Fibroblast of lung (primary cell): ENCODE measurements at regions not wholly inside any gene's neighbourhood (a gene's known extent, or its start where the extent isn't known, plus 50 kb on each side); places are given as distances from the start of the nearest gene placed in this dataset.

ENCODE experiments used
- DNase-seq, 2 donors: peaks; one replicate each; pipeline versions ENCODE4 v3.0.0 to v3.0.0-alpha.2; 2010; ENCODE audit warnings: low read depth in 2 of 2
- H2AFZ ChIP-seq: 2 replicates; pipeline ENCODE4 v1.5.1; 2012; ENCODE audit warnings: low read length, control low read depth, inconsistent platforms
- H3K27ac ChIP-seq: 2 replicates; pipeline ENCODE4 v1.5.1; 2011; ENCODE audit warnings: low read length, control low read depth; ENCODE audit not compliant: insufficient read depth
- H3K27me3 ChIP-seq: 2 replicates; pipeline ENCODE4 v1.5.1; 2011; ENCODE audit warnings: mild to moderate bottlenecking, low read length; ENCODE audit not compliant: control insufficient read depth, insufficient read depth
- H3K36me3 ChIP-seq: 2 replicates; pipeline ENCODE4 v1.5.1; 2011; ENCODE audit warnings: low read length; ENCODE audit not compliant: control insufficient read depth, insufficient read depth
- H3K4me1 ChIP-seq: 2 replicates; pipeline ENCODE4 v1.5.1; 2011; ENCODE audit warnings: low read length; ENCODE audit not compliant: control insufficient read depth, insufficient read depth; ENCODE audit errors: extremely low read depth
- H3K4me2 ChIP-seq: 2 replicates; pipeline ENCODE4 v1.5.1; 2011; ENCODE audit warnings: low read length, control low read depth; ENCODE audit not compliant: insufficient read depth; ENCODE audit errors: extremely low read depth
- H3K4me3 ChIP-seq, 4 experiments: fragments of 200-600 bp in 1 of 4; sonication (generic) in 1 of 4; replicated peaks in 1 of 4; 2 replicates each; pipeline ENCODE4 v1.5.1; 2011 to 2016; ENCODE audit warnings: low read length in 4 of 4, low read depth in 3 of 4, mild to moderate bottlenecking in 3 of 4, control low read depth in 2 of 4, inconsistent platforms in 1 of 4, mixed read lengths in 1 of 4; ENCODE audit not compliant: insufficient read depth in 1 of 4; ENCODE audit errors: control extremely low read depth in 1 of 4
- H3K79me2 ChIP-seq: 2 replicates; pipeline ENCODE4 v1.5.1; 2012; ENCODE audit warnings: mild to moderate bottlenecking, low read length, inconsistent platforms; ENCODE audit not compliant: control insufficient read depth, insufficient read depth
- H3K9ac ChIP-seq: 2 replicates; pipeline ENCODE4 v1.5.1; 2011; ENCODE audit warnings: mild to moderate bottlenecking, low read length, control low read depth; ENCODE audit not compliant: insufficient read depth
- H3K9me3 ChIP-seq: 2 replicates; pipeline ENCODE4 v1.5.1; 2012; ENCODE audit warnings: low read depth, low read length; ENCODE audit not compliant: control insufficient read depth, insufficient read depth
- H4K20me1 ChIP-seq: 2 replicates; pipeline ENCODE4 v1.5.1; 2011; ENCODE audit warnings: low read length; ENCODE audit not compliant: control insufficient read depth, insufficient read depth; ENCODE audit errors: extremely low read depth
- CTCF ChIP-seq, 2 donors: IDR thresholded peaks in 1 of 2; conservative IDR thresholded peaks in 1 of 2; 1 replicate in 1 of 2; 2 replicates in 1 of 2; pipeline ENCODE4 v1.5.1; 2011 to 2012; ENCODE audit warnings: low read length in 2 of 2, control low read depth in 1 of 2, inconsistent platforms in 1 of 2, low read depth in 1 of 2, mild to moderate bottlenecking in 1 of 2
- EZH2 ChIP-seq: IDR thresholded peaks from 2 replicates; pipeline ENCODE4 v1.5.1; 2012; ENCODE audit warnings: low read length, control low read depth, mild to moderate bottlenecking; ENCODE audit errors: missing control alignments

DNA sequence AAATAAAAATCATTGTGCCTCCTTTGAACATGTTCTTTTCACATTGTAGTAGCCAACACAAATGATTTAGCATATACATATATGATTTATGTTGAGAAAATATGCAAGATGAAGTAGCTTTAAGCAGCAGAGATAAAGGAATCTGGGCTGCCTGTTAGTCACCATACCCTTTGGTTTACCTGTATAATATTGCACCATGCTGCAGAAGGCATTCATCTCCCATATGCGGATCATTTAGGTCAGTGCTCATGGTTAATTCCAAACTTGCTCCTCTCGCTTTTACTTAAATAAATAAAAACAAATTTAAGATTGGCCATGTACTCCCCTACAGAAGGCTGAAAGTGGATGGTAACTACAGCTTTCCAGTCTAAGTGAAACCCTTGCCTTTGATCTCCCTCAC is 86.7 kb upstream of the TBL1XR1 start:
- H3K9me3 ChIP-seq, result no peaks in the 10 kb centered on the region
- no peaks in the 10 kb centered on the region for H3K79me2 ChIP-seq
- DNase-seq, result no peak
- H3K9ac ChIP-seq, result no peak overlapping the region
- TF ChIP-seq EZH2, result no peak
- H3K4me3 ChIP-seq, result no peak overlapping the region
- H3K27ac ChIP-seq, result no peak overlapping the region
- H2AFZ ChIP-seq, result peak overlapping the region; percentile 4
- peaks cover 8% of the 10 kb centered on the region for H3K4me1 ChIP-seq
- H3K4me2 ChIP-seq, result peak overlapping the region; percentile 15
- no peaks in the 10 kb centered on the region for H4K20me1 ChIP-seq
- H3K36me3 ChIP-seq, result no peaks in the 10 kb centered on the region
- H3K27me3 ChIP-seq, result no peaks in the 10 kb centered on the region

DNA sequence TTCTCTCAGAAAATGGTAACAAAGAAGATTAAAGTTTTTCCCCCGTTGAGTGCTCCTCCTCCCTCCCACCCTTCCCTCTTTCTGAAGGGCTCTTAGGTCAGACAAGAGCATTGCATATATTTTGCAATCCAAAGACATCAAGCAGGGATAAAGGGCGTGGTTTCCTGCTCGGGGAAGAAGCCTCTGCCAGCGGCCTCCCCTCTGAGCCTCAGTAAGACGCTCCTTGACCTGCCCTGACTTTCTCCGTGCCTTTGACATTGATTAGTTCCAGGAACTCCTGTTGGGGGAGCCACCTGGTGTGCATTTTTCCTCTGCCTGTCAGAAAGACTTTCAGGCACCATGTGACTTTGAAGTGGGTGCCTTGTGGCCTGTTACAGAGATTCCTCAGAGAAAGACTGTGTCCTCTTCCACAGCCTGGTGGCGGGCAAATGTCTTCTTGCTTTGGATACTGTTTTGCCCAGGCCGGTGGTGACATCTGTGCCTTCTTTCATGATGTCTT is 87.2 kb upstream of the TBL1XR1 start:
- TF ChIP-seq EZH2, result no peak
- no peak for TF ChIP-seq CTCF (conservative IDR thresholded peaks at IDR 0.05 in 1 of 2, IDR thresholded peaks at IDR 0.05 in 1 of 2; ENCODE audit: low read depth in 1 of 2, low read length in 2 of 2)
- Histone ChIP-seq H3K4me2 (peak overlapping the region; percentile 15), H3K27ac (peak overlapping the region; percentile 58), H3K4me1 (peaks cover 8% of the 10 kb centered on the region), H3K36me3 (no peaks in the 10 kb centered on the region), H3K9me3 (no peaks in the 10 kb centered on the region), H2AFZ (peak overlapping the region; percentile 4), H3K4me3 (no peak overlapping the region), H3K79me2 (no peaks in the 10 kb centered on the region), H3K27me3 (no peaks in the 10 kb centered on the region), H3K9ac (no peak overlapping the region), H4K20me1 (no peaks in the 10 kb centered on the region)
- peak; percentile 45 to 82 for DNase-seq

DNA sequence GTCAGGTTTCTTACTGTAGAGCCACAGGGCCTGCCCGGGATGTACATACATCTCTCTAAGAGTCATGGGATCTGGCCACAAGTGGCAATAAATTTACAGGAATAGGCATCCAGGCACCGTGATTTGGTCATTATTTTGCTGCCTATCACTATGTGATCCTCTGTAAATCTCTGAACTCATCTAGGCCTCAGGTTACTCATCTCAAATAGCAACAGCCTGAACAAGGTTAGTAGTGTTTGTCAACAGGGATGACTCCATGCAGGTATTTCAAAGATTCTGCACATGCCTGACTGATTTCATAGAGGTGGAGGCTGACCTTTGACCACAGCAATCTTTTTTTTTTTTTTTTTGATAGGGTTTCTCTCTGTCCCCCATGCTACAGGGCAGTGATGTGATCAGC is 88.8 kb upstream of the TBL1XR1 start:
- no peak for TF ChIP-seq CTCF (conservative IDR thresholded peaks at IDR 0.05 in 1 of 2, IDR thresholded peaks at IDR 0.05 in 1 of 2; ENCODE audit: low read depth in 1 of 2, low read length in 2 of 2)
- no peak for TF ChIP-seq EZH2
- no peaks in the 10 kb centered on the region for H4K20me1 ChIP-seq
- peaks cover 8% of the 10 kb centered on the region for H3K4me1 ChIP-seq
- no peak overlapping the region for H3K4me3 ChIP-seq
- no peak overlapping the region for H3K4me2 ChIP-seq
- H3K9me3 ChIP-seq, result no peaks in the 10 kb centered on the region
- no peaks in the 10 kb centered on the region for H3K79me2 ChIP-seq
- DNase-seq, result no peak
- no peaks in the 10 kb centered on the region for H3K27me3 ChIP-seq
- no peak overlapping the region for H3K9ac ChIP-seq
- H3K27ac ChIP-seq, result no peak overlapping the region
- no peak overlapping the region for H2AFZ ChIP-seq
- no peaks in the 10 kb centered on the region for H3K36me3 ChIP-seq
